ENCODE measurements at regions not wholly inside any gene's neighbourhood (a gene's known extent, or its start where the extent isn't known, plus 50 kb on each side); places are given as distances from the start of the nearest gene placed in this dataset.

DNA sequence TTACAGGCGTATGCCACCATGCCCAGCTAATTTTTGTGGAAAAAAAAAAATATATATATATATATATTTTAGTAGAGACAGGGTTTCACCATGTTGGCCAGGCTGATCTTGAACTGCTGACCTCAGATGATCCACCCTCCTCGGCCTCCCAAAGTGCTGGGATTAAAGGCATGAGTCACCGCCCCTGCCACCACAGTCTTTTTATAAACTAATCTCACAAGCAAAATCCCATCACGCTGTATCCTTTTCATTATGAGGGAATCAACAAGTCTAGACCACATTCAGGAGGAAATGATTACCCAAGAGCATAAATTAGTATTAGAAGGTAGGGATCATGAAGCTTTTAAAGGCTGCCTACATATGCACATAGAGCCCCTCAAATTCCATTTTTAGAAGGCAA, 210.6 kb upstream of the NBEA start:
- TF ChIP-seq EZH2phosphoT487 (IDR thresholded peaks at IDR 0.05; ENCODE audit: borderline replicate concordance): no peak
- TF ChIP-seq, protein P1, sequence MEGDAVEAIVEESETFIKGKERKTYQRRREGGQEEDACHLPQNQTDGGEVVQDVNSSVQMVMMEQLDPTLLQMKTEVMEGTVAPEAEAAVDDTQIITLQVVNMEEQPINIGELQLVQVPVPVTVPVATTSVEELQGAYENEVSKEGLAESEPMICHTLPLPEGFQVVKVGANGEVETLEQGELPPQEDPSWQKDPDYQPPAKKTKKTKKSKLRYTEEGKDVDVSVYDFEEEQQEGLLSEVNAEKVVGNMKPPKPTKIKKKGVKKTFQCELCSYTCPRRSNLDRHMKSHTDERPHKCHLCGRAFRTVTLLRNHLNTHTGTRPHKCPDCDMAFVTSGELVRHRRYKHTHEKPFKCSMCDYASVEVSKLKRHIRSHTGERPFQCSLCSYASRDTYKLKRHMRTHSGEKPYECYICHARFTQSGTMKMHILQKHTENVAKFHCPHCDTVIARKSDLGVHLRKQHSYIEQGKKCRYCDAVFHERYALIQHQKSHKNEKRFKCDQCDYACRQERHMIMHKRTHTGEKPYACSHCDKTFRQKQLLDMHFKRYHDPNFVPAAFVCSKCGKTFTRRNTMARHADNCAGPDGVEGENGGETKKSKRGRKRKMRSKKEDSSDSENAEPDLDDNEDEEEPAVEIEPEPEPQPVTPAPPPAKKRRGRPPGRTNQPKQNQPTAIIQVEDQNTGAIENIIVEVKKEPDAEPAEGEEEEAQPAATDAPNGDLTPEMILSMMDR (conservative IDR thresholded peaks at IDR 0.05; ENCODE audit: low read length): no peak
- no peaks in the 10 kb centered on the region for H4K20me1 ChIP-seq (ENCODE audit: insufficient read depth, low read length, poor library complexity, severe bottlenecking)
- H3K9ac ChIP-seq (ENCODE audit: low read depth, low read length, poor library complexity, severe bottlenecking): no peak overlapping the region
- no peaks in the 10 kb centered on the region for H3K79me2 ChIP-seq (ENCODE audit: insufficient read depth, low read length)
- no peak overlapping the region for H3K4me3 ChIP-seq (ENCODE audit: low read length, poor library complexity, severe bottlenecking)
- no peak overlapping the region for H2AFZ ChIP-seq (ENCODE audit: low read length)
- no peaks in the 10 kb centered on the region for H3K27me3 ChIP-seq (ENCODE audit: insufficient read depth, low read length, poor library complexity, severe bottlenecking)
- no peaks in the 10 kb centered on the region for H3K4me1 ChIP-seq (ENCODE audit: insufficient read depth, low read length, poor library complexity, severe bottlenecking)
- no peaks in the 10 kb centered on the region for H3K36me3 ChIP-seq (ENCODE audit: insufficient read depth, low read length)
- H3K9me2 ChIP-seq (replicated peaks; ENCODE audit: low read depth, low read length): no peaks in the 10 kb centered on the region
- no peak overlapping the region for H3K4me2 ChIP-seq (ENCODE audit: low read depth, low read length, poor library complexity, severe bottlenecking)
- H3F3A ChIP-seq (ENCODE audit: low read depth): no peaks in the 10 kb centered on the region
- H3K9me3 ChIP-seq (ENCODE audit: insufficient read depth, low read depth, low read length): no peaks in the 10 kb centered on the region

DNA sequence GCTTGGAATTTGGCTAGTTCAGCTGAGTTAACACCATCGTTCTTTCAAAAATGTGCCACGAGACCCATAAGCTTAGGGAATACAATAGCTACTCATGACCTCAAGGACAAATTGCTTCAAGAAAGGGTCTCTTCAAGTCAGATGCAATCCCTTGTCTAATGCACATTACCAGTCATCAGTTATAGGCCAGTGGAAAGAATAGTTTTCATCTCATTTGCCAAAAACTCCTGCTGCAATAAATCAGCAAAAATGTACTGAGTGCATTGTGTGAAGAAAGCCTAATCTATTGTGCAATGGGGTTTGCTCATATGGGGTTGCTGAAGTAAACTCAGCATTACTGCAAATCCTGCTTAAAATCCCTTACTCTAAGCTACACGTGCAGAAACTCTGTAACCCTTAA, 208.3 kb upstream of the NBEA start:
- Histone ChIP-seq H3K9ac (ENCODE audit: low read depth, low read length, poor library complexity, severe bottlenecking) (no peak overlapping the region), H4K20me1 (ENCODE audit: insufficient read depth, low read length, poor library complexity, severe bottlenecking) (no peaks in the 10 kb centered on the region)

DNA sequence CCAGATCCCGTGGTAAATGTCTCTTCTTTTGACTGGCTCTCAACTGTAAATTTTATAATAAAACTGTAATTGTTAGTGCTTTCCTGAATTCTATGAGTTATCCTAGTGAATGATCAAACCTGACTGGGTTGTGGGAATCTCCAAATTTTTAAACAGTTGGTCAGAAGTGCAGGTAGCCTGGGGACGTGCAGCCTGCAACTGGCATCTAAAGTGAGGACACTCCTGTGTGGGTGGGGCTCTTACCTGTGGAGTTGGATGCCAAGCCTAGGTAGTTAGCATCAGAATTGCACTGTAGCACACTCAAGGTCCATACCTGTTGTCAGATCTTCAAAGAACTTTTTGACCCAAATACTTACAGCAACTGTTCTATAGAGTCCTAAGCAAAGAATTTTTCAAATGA, 207.1 kb upstream of the NBEA start:
- H3K36me3 ChIP-seq (ENCODE audit: insufficient read depth, low read length): no peaks in the 10 kb centered on the region
- H3K27me3 ChIP-seq (ENCODE audit: insufficient read depth, low read length, poor library complexity, severe bottlenecking): no peaks in the 10 kb centered on the region
- H2AFZ ChIP-seq (ENCODE audit: low read length): no peak overlapping the region
- no peaks in the 10 kb centered on the region for H3K9me2 ChIP-seq (replicated peaks; ENCODE audit: low read depth, low read length)
- H3K9ac ChIP-seq (ENCODE audit: low read depth, low read length, poor library complexity, severe bottlenecking): no peak overlapping the region
- H3F3A ChIP-seq (ENCODE audit: low read depth): no peaks in the 10 kb centered on the region
- H4K20me1 ChIP-seq (ENCODE audit: insufficient read depth, low read length, poor library complexity, severe bottlenecking): no peaks in the 10 kb centered on the region
- H3K4me2 ChIP-seq (ENCODE audit: low read depth, low read length, poor library complexity, severe bottlenecking): no peak overlapping the region
- H3K79me2 ChIP-seq (ENCODE audit: insufficient read depth, low read length): no peaks in the 10 kb centered on the region
- no peaks in the 10 kb centered on the region for H3K4me1 ChIP-seq (ENCODE audit: insufficient read depth, low read length, poor library complexity, severe bottlenecking)
- H3K9me3 ChIP-seq (ENCODE audit: insufficient read depth, low read depth, low read length): no peaks in the 10 kb centered on the region
- H3K4me3 ChIP-seq (ENCODE audit: low read length, poor library complexity, severe bottlenecking): no peak overlapping the region
- TF ChIP-seq, protein P1 (conservative IDR thresholded peaks at IDR 0.05; ENCODE audit: low read length): no peak
- TF ChIP-seq EZH2phosphoT487 (IDR thresholded peaks at IDR 0.05; ENCODE audit: borderline replicate concordance): no peak

More for the DNA sequence above, 208.3 kb upstream of the NBEA start:
- H3F3A ChIP-seq (ENCODE audit: low read depth): no peaks in the 10 kb centered on the region
- H3K9me3 ChIP-seq (ENCODE audit: insufficient read depth, low read depth, low read length): no peaks in the 10 kb centered on the region
- H3K4me2 ChIP-seq (ENCODE audit: low read depth, low read length, poor library complexity, severe bottlenecking): no peak overlapping the region
- no peaks in the 10 kb centered on the region for H3K4me1 ChIP-seq (ENCODE audit: insufficient read depth, low read length, poor library complexity, severe bottlenecking)
- no peaks in the 10 kb centered on the region for H3K79me2 ChIP-seq (ENCODE audit: insufficient read depth, low read length)
- no peaks in the 10 kb centered on the region for H3K9me2 ChIP-seq (replicated peaks; ENCODE audit: low read depth, low read length)
- H2AFZ ChIP-seq (ENCODE audit: low read length): no peak overlapping the region
- H3K27me3 ChIP-seq (ENCODE audit: insufficient read depth, low read length, poor library complexity, severe bottlenecking): no peaks in the 10 kb centered on the region
- no peaks in the 10 kb centered on the region for H3K36me3 ChIP-seq (ENCODE audit: insufficient read depth, low read length)
- TF ChIP-seq, protein P1 (conservative IDR thresholded peaks at IDR 0.05; ENCODE audit: low read length): no peak
- TF ChIP-seq EZH2phosphoT487 (IDR thresholded peaks at IDR 0.05; ENCODE audit: borderline replicate concordance): no peak
- H3K4me3 ChIP-seq (ENCODE audit: low read length, poor library complexity, severe bottlenecking): no peak overlapping the region
